IPS-20b (cell line): ENCODE measurements at regions not wholly inside any gene's neighbourhood (a gene's known extent, or its start where the extent isn't known, plus 50 kb on each side); places are given as distances from the start of the nearest gene placed in this dataset.

Experiments used
- H3K27ac ChIP-seq: one replicate; pipeline ENCODE4 v1.5.1; 2013; ENCODE audit warnings: low read length
- H3K27me3 ChIP-seq: 2 replicates; pipeline ENCODE4 v1.6.1; 2013; ENCODE audit warnings: mild to moderate bottlenecking, low read length, inconsistent platforms; ENCODE audit not compliant: insufficient read depth
- H3K36me3 ChIP-seq: 2 replicates; pipeline ENCODE4 v1.6.1; 2013; ENCODE audit warnings: low read depth, mild to moderate bottlenecking, inconsistent platforms, low read length, moderate library complexity; ENCODE audit not compliant: insufficient read depth
- H3K4me1 ChIP-seq: 2 replicates; pipeline ENCODE4 v1.6.1; 2013; ENCODE audit warnings: mild to moderate bottlenecking, control low read depth, inconsistent platforms, low read length, moderate library complexity; ENCODE audit not compliant: insufficient read depth
- H3K4me3 ChIP-seq: 2 replicates; pipeline ENCODE4 v1.5.1; 2013; ENCODE audit warnings: mild to moderate bottlenecking, low read length, inconsistent platforms
- H3K9ac ChIP-seq: 2 replicates; pipeline ENCODE4 v1.6.1; 2013; ENCODE audit warnings: low read depth, mild to moderate bottlenecking, inconsistent platforms, low read length, moderate library complexity
- H3K9me3 ChIP-seq: 2 replicates; pipeline ENCODE4 v1.6.1; 2013; ENCODE audit warnings: mild to moderate bottlenecking, low read depth, low read length, inconsistent platforms; ENCODE audit not compliant: insufficient read depth

DNA sequence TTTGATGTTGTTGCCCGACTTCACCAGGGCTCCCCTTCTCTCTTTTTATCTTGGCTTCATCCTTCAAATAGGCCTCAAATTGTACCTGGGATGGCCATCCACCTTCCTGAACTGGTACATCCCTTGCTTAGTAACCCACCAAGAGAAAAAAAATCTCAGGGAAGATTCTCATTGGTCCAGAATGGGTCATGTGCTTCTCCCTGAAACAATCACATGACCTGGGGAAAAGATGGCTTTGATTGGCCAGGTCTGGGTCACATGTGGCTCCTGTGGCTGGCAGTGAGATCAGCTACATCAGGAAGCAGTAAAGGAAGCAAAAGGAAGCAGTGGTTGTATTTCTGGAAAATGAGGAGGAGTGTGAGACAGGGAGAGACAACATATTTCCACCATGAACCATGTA is 540.2 kb downstream of the MIAT start:
- no peaks in the 10 kb centered on the region for H3K27me3 ChIP-seq
- no peak overlapping the region for H3K4me3 ChIP-seq
- no peak overlapping the region for H3K9ac ChIP-seq
- H3K36me3 ChIP-seq, result no peaks in the 10 kb centered on the region
- H3K4me1 ChIP-seq, result peaks cover 10% of the 10 kb centered on the region
- H3K27ac ChIP-seq, result no peak overlapping the region
- H3K9me3 ChIP-seq, result no peaks in the 10 kb centered on the region

DNA sequence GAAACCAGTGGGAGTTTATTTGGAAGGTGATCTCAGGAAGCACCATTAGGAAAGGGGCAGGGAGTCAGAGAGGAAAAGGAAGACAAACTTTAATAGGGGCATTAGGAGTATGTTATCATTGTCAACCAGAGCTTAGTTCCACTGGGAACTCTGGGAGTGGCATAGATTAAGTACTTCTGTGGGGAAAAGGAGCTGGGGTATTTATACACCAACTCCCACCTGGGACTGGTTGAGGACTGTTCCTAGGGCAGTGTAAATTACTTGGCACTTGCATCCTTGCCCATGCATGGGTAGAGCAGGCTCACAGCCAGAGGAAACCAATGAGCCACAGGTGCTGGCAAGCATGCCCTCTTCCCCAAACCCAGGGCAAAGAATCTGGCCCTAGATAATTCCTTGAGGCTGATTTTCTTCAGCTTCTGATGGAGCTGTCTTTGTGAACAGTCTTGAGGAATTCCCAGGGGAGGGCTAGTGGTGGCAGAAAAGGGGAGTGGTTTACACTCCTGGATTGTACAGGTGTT is 541.2 kb downstream of the MIAT start:
- Histone ChIP-seq H3K9ac (no peak overlapping the region), H3K27ac (no peak overlapping the region), H3K36me3 (no peaks in the 10 kb centered on the region), H3K4me1 (peaks cover 10% of the 10 kb centered on the region), H3K9me3 (no peaks in the 10 kb centered on the region), H3K27me3 (no peaks in the 10 kb centered on the region), H3K4me3 (no peak overlapping the region)

DNA sequence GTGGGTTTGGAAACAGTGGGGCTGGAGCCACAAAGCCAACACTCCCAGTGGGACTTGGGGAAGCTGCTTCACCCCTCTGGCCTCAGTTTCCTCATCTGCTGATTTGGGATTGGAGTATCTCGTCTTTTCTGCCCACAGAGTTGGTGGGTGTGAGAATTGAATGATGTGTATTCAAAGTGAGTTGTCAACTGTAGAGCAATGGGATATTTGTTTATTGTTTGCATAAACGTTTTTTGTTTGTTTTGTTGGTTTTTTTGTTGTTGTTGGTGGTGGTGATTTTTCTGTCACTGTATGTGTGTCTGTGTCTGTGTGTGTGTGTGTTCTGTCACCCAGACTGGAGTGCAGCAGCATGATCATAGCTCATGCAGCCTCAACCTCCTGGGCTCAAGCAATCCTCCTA is 542.0 kb downstream of the MIAT start:
- no peak overlapping the region for H3K27ac ChIP-seq
- no peaks in the 10 kb centered on the region for H3K9me3 ChIP-seq

DNA sequence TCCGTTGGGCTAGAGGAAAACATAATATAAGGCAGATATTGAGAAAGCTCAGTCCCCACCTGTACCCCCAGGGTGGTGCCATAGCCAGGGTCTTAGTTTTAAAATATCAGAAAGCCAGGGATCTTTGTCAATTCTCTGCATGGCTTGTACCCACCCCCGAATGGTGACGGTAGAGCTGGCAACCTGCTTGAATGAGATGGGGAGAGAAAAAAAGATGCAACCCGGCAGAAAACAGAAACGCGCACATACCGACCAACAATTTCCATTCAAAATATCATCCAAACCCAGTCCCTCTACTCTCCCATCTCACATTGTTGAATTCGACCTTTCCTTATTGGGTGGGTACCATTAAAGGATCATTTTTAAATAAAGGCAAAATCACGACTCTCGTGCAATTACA is 543.9 kb downstream of the MIAT start:
- Histone ChIP-seq H3K27ac (no peak overlapping the region), H3K9me3 (no peaks in the 10 kb centered on the region), H3K9ac (no peak overlapping the region), H3K4me1 (peaks cover 14% of the 10 kb centered on the region), H3K27me3 (no peaks in the 10 kb centered on the region), H3K36me3 (no peaks in the 10 kb centered on the region), H3K4me3 (no peak overlapping the region)

More for the DNA sequence above, 542.0 kb downstream of the MIAT start:
- Histone ChIP-seq H3K9ac (no peak overlapping the region), H3K27me3 (no peaks in the 10 kb centered on the region), H3K36me3 (no peaks in the 10 kb centered on the region), H3K4me3 (no peak overlapping the region), H3K4me1 (peaks cover 10% of the 10 kb centered on the region)

DNA sequence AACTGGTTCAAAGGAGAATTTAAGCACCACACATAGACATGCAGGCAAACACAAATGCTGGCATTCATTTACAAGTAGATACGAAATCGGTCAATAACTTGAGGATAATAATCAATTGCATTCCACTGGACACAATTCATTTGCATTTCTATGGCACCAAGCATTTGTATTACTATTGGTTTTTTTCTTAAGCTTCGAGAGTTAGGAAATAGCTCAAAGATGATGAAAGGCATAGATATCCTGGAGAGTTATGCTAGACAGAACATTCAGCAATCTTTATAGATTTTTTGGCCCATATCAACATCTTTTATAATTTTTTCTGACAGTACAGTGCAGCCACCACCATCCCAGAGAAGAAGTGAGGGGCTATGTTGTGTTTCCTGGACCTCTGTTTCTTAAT is 544.4 kb downstream of the MIAT start:
- H3K27me3 ChIP-seq, result no peaks in the 10 kb centered on the region; the same call in 1 of the 2 replicates
- no peak overlapping the region for H3K27ac ChIP-seq
- H3K9ac ChIP-seq, result no peak overlapping the region
- H3K36me3 ChIP-seq, result no peaks in the 10 kb centered on the region
- peaks cover 14% of the 10 kb centered on the region for H3K4me1 ChIP-seq
- no peaks in the 10 kb centered on the region for H3K9me3 ChIP-seq
- no peak overlapping the region for H3K4me3 ChIP-seq

DNA sequence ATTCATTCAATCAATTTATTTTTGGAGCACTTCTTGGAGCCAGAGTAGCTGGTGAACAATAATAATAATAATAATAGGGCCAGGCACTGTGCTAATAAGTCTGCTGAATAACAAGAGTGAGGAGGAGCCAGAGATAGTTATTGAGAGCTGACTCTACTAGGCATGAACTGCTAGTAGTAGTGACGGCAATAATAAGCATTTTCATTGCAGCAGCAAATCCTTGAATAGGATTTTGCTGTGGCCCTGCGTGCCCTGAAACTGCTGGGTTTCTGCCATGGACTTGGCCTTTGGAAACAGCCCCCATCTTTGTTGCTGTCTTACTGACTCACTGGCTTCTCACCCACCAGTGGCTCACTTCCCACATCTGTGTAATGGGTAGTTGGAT is 545.9 kb downstream of the MIAT start:
- Histone ChIP-seq H3K9me3 (no peaks in the 10 kb centered on the region), H3K4me3 (no peak overlapping the region), H3K36me3 (no peaks in the 10 kb centered on the region), H3K9ac (no peak overlapping the region), H3K27ac (no peak overlapping the region), H3K27me3 (no peaks in the 10 kb centered on the region; the same call in 1 of the 2 replicates), H3K4me1 (peaks cover 14% of the 10 kb centered on the region)

DNA sequence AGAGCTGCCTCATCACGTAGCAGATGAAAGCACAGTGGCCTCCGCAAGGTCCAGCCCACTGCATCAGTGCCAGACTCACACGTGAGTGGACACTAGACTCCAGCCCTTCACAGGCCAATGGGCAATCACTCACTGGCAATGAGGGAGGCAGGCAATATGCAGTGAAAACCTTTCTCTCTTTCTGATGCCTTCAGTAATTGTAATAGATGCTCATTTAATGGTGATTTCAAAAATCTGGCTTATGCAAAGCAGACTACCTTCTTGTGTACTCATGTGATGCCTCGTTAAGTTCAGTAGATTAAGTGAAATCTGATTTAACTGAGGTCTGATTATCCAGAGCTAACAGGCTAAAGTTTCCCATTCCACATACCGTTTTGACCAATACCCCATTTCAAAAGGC is 546.9 kb downstream of the MIAT start:
- peaks cover 14% of the 10 kb centered on the region for H3K4me1 ChIP-seq
- no peak overlapping the region for H3K27ac ChIP-seq

DNA sequence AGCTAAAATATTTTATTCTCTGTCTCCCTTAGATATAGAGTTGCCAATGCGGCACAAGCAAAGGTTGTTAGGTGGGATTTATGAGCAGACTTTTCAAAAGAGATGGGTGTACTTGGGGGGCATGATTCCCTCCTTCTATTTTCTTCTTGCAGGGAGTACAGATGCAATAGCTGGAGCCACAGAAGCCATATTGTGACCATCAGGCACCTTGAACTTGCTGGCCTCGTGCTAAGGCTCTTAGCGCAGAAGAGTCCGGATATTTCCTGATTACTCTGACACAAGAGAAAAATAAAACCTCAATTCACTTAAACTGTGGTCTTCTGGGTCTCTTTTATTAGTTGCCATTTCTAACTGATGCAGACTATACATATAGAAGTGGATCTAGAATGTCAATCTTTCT is 547.4 kb downstream of the MIAT start:
- Histone ChIP-seq H3K36me3 (no peaks in the 10 kb centered on the region), H3K27ac (no peak overlapping the region), H3K27me3 (no peaks in the 10 kb centered on the region; the same call in 1 of the 2 replicates), H3K9ac (no peak overlapping the region), H3K9me3 (no peaks in the 10 kb centered on the region), H3K4me3 (no peak overlapping the region), H3K4me1 (peaks cover 14% of the 10 kb centered on the region)

More for the DNA sequence above, 546.9 kb downstream of the MIAT start:
- Histone ChIP-seq H3K9me3 (no peaks in the 10 kb centered on the region), H3K36me3 (no peaks in the 10 kb centered on the region), H3K9ac (no peak overlapping the region), H3K4me3 (no peak overlapping the region), H3K27me3 (no peaks in the 10 kb centered on the region; the same call in 1 of the 2 replicates)

DNA sequence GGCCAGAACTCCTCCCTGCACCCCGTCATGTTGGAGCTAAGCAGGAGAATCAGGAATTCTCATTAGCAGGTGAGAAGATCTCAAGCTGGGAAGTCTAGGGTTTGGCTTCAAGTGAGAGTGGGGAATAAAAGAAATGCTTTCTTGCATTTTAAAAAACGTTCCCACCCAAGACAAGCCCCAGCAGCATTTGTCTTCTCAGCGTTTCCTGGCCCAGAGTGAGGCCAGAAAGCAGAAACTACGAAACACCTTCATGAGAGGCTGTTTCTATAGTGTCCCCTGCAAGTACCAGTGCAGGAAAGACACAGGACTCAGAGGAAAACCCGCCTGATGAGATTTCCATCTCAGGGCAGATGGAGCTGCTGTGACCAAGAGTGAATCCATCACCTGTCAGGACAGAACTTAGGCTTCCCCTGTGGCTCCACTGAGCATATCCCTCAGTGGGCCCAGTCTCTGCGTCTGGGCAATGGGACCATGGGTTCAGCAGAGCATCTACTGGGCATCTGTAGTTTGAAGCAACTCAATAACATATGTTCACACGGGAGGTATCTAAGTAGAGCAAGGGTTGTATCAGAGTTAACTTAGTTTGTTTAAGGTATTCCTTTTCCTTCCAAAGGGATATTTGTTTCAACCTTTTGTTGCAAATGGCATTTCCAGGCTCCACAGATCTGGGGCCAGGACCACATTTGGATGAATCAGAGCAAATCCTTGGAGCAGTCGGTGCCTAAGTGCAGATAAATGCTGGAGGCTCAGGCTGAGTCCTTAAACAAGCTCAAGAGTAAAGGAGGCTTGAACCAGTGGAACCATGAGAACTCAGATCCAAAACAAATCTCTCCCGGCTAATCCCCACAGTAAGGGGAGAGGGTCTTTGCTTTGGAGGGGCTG is 548.3 kb downstream of the MIAT start:
- Histone ChIP-seq H3K27me3 (no peaks in the 10 kb centered on the region; the same call in 1 of the 2 replicates), H3K4me3 (no peak overlapping the region), H3K4me1 (peaks cover 14% of the 10 kb centered on the region), H3K27ac (no peak overlapping the region), H3K9me3 (no peaks in the 10 kb centered on the region), H3K36me3 (no peaks in the 10 kb centered on the region), H3K9ac (no peak overlapping the region)

DNA sequence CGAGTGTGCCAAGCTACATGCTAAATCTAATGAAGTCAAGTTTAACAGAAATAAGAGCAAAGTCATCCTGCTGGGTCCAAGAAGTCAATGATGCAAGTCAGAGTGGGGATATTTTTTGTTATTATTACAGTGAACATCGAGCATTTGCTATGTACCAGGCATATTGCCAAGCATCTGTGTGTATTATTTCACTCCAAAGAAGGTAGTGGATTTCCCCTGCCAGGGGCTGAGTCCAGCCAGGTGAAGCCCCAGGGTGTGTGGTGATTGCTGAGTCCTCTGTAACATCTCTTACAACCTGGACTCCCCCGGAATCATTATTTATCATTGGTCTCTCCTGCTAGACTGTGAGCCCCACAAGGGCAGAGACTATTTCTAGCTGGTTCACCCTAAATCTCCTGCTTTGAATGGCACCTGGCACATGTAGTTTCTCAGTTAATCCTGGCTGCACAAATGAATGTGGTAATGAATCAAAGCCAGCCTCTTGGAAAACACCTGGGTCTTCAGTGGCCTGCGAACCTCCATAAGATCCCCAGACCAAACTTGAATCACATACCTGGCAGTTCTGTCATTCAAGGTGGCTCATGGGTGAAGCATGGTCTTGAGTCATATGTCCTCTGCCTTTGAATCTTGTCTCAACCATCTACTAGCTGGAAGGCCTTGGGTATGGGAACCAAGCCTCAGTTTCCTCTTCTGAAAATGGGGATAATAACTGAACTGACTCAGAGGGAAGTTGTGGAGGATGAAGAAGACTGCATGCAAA is 549.2 kb downstream of the MIAT start:
- Histone ChIP-seq H3K27ac (no peak overlapping the region), H3K27me3 (no peaks in the 10 kb centered on the region; the same call in 1 of the 2 replicates)

DNA sequence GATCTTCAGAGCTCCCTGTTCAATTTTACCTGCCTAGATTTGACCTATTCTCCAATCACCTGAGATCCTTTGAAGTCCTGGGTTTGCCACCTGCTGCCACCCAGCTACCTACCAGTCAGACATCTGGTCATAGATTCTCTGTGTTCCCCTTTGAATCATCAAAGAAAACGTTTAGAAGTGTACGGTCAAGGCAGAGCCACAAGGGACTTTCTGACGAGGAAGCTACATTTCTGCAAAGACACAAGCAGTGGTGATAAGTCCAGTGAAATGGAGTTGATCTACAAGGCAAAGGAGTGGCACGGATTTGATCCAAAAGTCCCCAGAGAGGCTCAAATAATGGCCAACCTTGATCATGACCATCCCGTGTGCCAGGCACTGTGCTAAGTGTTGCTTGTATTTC is 549.9 kb downstream of the MIAT start:
- Histone ChIP-seq H3K9ac (no peak overlapping the region), H3K4me3 (no peak overlapping the region), H3K4me1 (peaks cover 4% of the 10 kb centered on the region; the same call in 1 of the 2 replicates), H3K36me3 (no peaks in the 10 kb centered on the region), H3K27me3 (no peaks in the 10 kb centered on the region; the same call in 1 of the 2 replicates), H3K27ac (no peak overlapping the region), H3K9me3 (no peaks in the 10 kb centered on the region)

More for the DNA sequence above, 549.2 kb downstream of the MIAT start:
- H3K9ac ChIP-seq, result no peak overlapping the region
- no peaks in the 10 kb centered on the region for H3K36me3 ChIP-seq
- H3K9me3 ChIP-seq, result no peaks in the 10 kb centered on the region
- H3K4me1 ChIP-seq, result peaks cover 9% of the 10 kb centered on the region
- no peak overlapping the region for H3K4me3 ChIP-seq
